ENCODE measurements at regions not wholly inside any gene's neighbourhood (a gene's known extent, or its start where the extent isn't known, plus 50 kb on each side); places are given as distances from the start of the nearest gene placed in this dataset.
"Not testable (repeated sequence)": the region's sequence is repeated elsewhere in the genome, so short reads cannot be mapped to it uniquely, and the experiment has no call there.

DNA sequence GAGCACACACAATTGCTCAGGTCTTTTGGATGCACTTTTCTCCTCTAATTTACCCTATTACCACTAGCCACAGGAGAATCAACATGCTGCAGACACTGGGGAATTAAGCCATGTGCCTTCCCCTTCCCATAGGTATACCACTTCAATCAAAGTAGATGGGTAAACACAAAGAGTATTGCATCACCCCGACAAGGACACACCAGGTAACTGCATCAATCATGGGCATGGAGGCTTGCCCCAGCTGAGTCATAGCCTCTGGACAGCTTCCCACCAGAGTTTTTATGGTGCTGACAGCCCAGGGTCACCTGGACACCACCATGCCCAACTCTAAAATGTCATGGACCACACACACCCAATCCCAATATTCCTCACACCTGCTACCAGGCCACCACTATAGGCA, 197.2 kb upstream of the AR start:
- H3K27me3 ChIP-seq (ENCODE audit: control insufficient read depth, insufficient read depth, low read length): no peaks in the 10 kb centered on the region
- H3K9me3 ChIP-seq (ENCODE audit: control insufficient read depth, insufficient read depth, low read length): peaks cover 42% of the 10 kb centered on the region
- no peak overlapping the region for H3K27ac ChIP-seq (ENCODE audit: low read depth, low read length)
- H3K9ac ChIP-seq (ENCODE audit: low read depth, low read length): no peak overlapping the region
- H3K4me3 ChIP-seq (ENCODE audit: low read depth, low read length): no peak overlapping the region
- no peaks in the 10 kb centered on the region for H3K36me3 ChIP-seq (ENCODE audit: control insufficient read depth, insufficient read depth, low read length)
- no peaks in the 10 kb centered on the region; the same call in 1 of the 2 replicates for H3K4me1 ChIP-seq (ENCODE audit: control insufficient read depth, insufficient read depth, low read length)

- no peaks in the 10 kb centered on the region; the same call in 1 of the 2 replicates for H3K4me1 ChIP-seq (ENCODE audit: control insufficient read depth, insufficient read depth, low read length)
- H3K4me3 ChIP-seq (ENCODE audit: low read depth, low read length): no peak overlapping the region
- H3K9me3 ChIP-seq (ENCODE audit: control insufficient read depth, insufficient read depth, low read length): peaks cover 45% of the 10 kb centered on the region
- no peak overlapping the region for H3K27ac ChIP-seq (ENCODE audit: low read depth, low read length)
- H3K27me3 ChIP-seq (ENCODE audit: control insufficient read depth, insufficient read depth, low read length): no peaks in the 10 kb centered on the region
- H3K9ac ChIP-seq (ENCODE audit: low read depth, low read length): no peak overlapping the region
- H3K36me3 ChIP-seq (ENCODE audit: control insufficient read depth, insufficient read depth, low read length): no peaks in the 10 kb centered on the region
These were observed 196.7 kb upstream of the AR start for GRCh38 chrX:67347145-67347544.

DNA sequence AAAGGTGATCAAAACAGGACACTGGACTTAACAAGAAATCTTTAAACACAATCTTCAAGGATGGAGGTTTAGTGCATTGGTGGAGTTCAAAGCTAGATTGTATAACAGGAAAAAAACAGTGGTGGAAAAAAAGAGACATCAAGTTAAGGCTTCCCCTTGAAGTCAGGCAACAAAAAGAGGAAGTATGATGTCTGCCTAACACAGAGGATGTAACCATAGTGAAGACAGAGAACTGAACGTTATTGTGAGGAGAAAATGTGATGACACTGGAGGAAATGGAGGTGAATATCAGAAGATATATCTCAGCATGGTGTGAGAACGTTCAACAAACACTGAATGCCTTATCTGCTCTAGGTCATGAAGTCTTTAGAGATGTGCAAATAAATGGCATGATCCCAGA, 192.4 kb upstream of the AR start:
- H3K36me3 ChIP-seq (ENCODE audit: control insufficient read depth, insufficient read depth, low read length): no peaks in the 10 kb centered on the region
- peaks cover 49% of the 10 kb centered on the region for H3K9me3 ChIP-seq (ENCODE audit: control insufficient read depth, insufficient read depth, low read length)
- H3K27me3 ChIP-seq (ENCODE audit: control insufficient read depth, insufficient read depth, low read length): no peaks in the 10 kb centered on the region
- no peak overlapping the region for H3K9ac ChIP-seq (ENCODE audit: low read depth, low read length)
- no peaks in the 10 kb centered on the region for H3K4me1 ChIP-seq (ENCODE audit: control insufficient read depth, insufficient read depth, low read length)
- no peak overlapping the region for H3K27ac ChIP-seq (ENCODE audit: low read depth, low read length)
- no peak overlapping the region for H3K4me3 ChIP-seq (ENCODE audit: low read depth, low read length)

DNA sequence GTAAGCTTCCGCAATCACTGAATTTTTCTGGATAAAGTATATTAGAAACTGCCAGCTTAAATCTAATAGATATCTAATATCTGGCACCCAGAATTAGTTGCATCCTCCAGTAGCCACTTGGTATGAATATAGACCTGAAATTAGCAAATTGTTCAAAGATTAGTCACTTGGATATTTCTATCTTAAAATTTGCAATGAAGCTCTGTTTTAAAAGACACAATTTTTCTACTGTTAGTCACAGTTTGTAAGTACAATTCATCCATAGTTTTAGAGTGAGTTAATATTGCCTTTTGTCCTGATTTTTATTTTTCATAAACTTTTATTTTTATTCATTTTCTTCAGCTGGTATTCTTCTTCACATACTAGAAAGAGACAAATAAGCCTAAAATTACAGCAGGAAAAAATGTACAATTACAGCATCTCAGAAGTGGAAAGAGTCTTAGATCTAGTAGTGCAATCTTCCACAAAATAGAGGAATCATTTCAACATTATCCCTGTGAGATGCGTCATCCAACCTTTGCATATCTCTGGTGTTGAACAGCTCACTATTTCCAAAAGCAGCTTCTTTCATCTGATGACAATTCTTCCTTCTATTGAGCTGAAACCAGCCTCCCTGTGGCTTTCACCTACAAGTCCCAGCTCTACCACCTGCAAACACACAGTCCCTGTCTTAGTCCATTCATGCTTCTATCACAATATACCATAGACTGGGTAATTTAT, 190.0 kb upstream of the AR start:
- Histone ChIP-seq H3K9me3 (ENCODE audit: control insufficient read depth, insufficient read depth, low read length) (peaks cover 57% of the 10 kb centered on the region), H3K9ac (ENCODE audit: low read depth, low read length) (no peak overlapping the region), H3K27me3 (ENCODE audit: control insufficient read depth, insufficient read depth, low read length) (no peaks in the 10 kb centered on the region), H3K27ac (ENCODE audit: low read depth, low read length) (no peak overlapping the region), H3K4me1 (ENCODE audit: control insufficient read depth, insufficient read depth, low read length) (no peaks in the 10 kb centered on the region), H3K4me3 (ENCODE audit: low read depth, low read length) (no peak overlapping the region), H3K36me3 (ENCODE audit: control insufficient read depth, insufficient read depth, low read length) (no peaks in the 10 kb centered on the region)

GRCh38 chrX:67361267-67361666, 182.6 kb upstream of the AR start:
- not testable (repeated sequence) for H3K27ac ChIP-seq (ENCODE audit: low read depth, low read length); H3K4me3 ChIP-seq (ENCODE audit: low read depth, low read length); H3K27me3 ChIP-seq (ENCODE audit: control insufficient read depth, insufficient read depth, low read length); H3K4me1 ChIP-seq (ENCODE audit: control insufficient read depth, insufficient read depth, low read length); H3K9ac ChIP-seq (ENCODE audit: low read depth, low read length); H3K36me3 ChIP-seq (ENCODE audit: control insufficient read depth, insufficient read depth, low read length)
- H3K9me3 ChIP-seq (ENCODE audit: control insufficient read depth, insufficient read depth, low read length): peaks cover 49% of the 10 kb centered on the region

DNA sequence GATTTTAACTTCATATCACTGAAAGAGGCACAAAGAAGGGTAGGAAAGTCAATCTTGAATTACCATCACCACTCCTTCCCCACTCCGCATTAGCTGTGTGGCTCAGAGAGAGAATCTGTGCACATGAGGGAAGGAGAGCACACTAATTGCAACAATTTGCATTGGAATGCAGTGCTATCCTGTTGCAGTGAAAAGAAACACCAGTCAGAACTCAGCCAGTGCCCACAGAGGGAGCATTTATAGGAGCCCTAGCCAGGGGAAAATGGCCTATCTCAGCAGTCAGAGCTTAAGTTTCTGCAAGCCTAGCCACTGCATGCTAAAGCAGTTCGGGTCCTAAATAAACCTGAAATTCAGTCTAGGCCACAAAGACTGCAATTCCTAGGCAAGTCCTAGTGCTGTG, 159.4 kb upstream of the AR start:
- Histone ChIP-seq H3K27ac (ENCODE audit: low read depth, low read length) (no peak overlapping the region), H3K27me3 (ENCODE audit: control insufficient read depth, insufficient read depth, low read length) (no peaks in the 10 kb centered on the region), H3K36me3 (ENCODE audit: control insufficient read depth, insufficient read depth, low read length) (no peaks in the 10 kb centered on the region), H3K9ac (ENCODE audit: low read depth, low read length) (no peak overlapping the region), H3K9me3 (ENCODE audit: control insufficient read depth, insufficient read depth, low read length) (peaks cover 48% of the 10 kb centered on the region), H3K4me1 (ENCODE audit: control insufficient read depth, insufficient read depth, low read length) (no peaks in the 10 kb centered on the region), H3K4me3 (ENCODE audit: low read depth, low read length) (no peak overlapping the region; the same call in 1 of the 2 replicates)

GRCh38 chrX:67408423-67409079, 135.3 kb upstream of the AR start:
- no peaks in the 10 kb centered on the region for H3K36me3 ChIP-seq (ENCODE audit: control insufficient read depth, insufficient read depth, low read length)
- H3K9ac ChIP-seq (ENCODE audit: low read depth, low read length): no peak overlapping the region
- H3K9me3 ChIP-seq (ENCODE audit: control insufficient read depth, insufficient read depth, low read length): peaks cover 48% of the 10 kb centered on the region
- no peaks in the 10 kb centered on the region for H3K27me3 ChIP-seq (ENCODE audit: control insufficient read depth, insufficient read depth, low read length)
- H3K27ac ChIP-seq (ENCODE audit: low read depth, low read length): no peak overlapping the region
- no peaks in the 10 kb centered on the region for H3K4me1 ChIP-seq (ENCODE audit: control insufficient read depth, insufficient read depth, low read length)
- H3K4me3 ChIP-seq (ENCODE audit: low read depth, low read length): no peak overlapping the region

- no peak overlapping the region for H3K9ac ChIP-seq (ENCODE audit: low read depth, low read length)
- H3K4me3 ChIP-seq (ENCODE audit: low read depth, low read length): peak overlapping the region; percentile 32; the same call in 1 of the 2 replicates
- no peak overlapping the region for H3K27ac ChIP-seq (ENCODE audit: low read depth, low read length)
- no peaks in the 10 kb centered on the region for H3K27me3 ChIP-seq (ENCODE audit: control insufficient read depth, insufficient read depth, low read length)
- H3K36me3 ChIP-seq (ENCODE audit: control insufficient read depth, insufficient read depth, low read length): no peaks in the 10 kb centered on the region
- H3K4me1 ChIP-seq (ENCODE audit: control insufficient read depth, insufficient read depth, low read length): no peaks in the 10 kb centered on the region
- H3K9me3 ChIP-seq (ENCODE audit: control insufficient read depth, insufficient read depth, low read length): peaks cover 50% of the 10 kb centered on the region
These were observed 127.9 kb upstream of the AR start for GRCh38 chrX:67415937-67416336.

DNA sequence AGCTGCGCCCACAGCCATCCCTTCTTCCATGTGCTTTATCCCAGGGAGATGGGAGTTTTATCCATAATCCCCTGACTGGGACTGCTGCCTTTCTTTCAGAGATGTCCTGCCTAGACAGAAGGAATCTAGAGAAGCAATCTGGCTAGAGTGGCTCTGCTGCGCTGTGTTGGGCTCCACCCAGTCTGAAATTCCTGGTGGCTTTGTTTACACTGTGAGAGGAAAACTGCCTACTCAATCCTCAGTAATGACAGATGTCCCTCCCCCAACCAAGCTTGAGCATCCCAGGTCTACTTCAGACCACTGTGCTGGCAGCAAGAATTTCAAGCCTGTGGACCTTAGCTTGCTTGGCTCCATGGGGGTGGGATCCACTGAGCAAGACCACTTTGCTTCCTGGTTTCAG, 116.9 kb upstream of the AR start:
- H3K27me3 ChIP-seq (ENCODE audit: control insufficient read depth, insufficient read depth, low read length): no peaks in the 10 kb centered on the region
- H3K9ac ChIP-seq (ENCODE audit: low read depth, low read length): no peak overlapping the region
- H3K27ac ChIP-seq (ENCODE audit: low read depth, low read length): no peak overlapping the region
- H3K9me3 ChIP-seq (ENCODE audit: control insufficient read depth, insufficient read depth, low read length): peaks cover 52% of the 10 kb centered on the region
- no peaks in the 10 kb centered on the region for H3K4me1 ChIP-seq (ENCODE audit: control insufficient read depth, insufficient read depth, low read length)
- H3K36me3 ChIP-seq (ENCODE audit: control insufficient read depth, insufficient read depth, low read length): no peaks in the 10 kb centered on the region
- H3K4me3 ChIP-seq (ENCODE audit: low read depth, low read length): no peak overlapping the region

GRCh38 chrX:67435536-67435935, 108.3 kb upstream of the AR start:
- H3K9me3 ChIP-seq (ENCODE audit: control insufficient read depth, insufficient read depth, low read length): peaks cover 38% of the 10 kb centered on the region
- no peak overlapping the region for H3K4me3 ChIP-seq (ENCODE audit: low read depth, low read length)
- no peaks in the 10 kb centered on the region for H3K27me3 ChIP-seq (ENCODE audit: control insufficient read depth, insufficient read depth, low read length)
- no peak overlapping the region for H3K9ac ChIP-seq (ENCODE audit: low read depth, low read length)
- no peaks in the 10 kb centered on the region for H3K4me1 ChIP-seq (ENCODE audit: control insufficient read depth, insufficient read depth, low read length)
- no peak overlapping the region for H3K27ac ChIP-seq (ENCODE audit: low read depth, low read length)
- no peaks in the 10 kb centered on the region for H3K36me3 ChIP-seq (ENCODE audit: control insufficient read depth, insufficient read depth, low read length)

GRCh38 chrX:67436867-67437266, 107.0 kb upstream of the AR start:
- H3K27ac ChIP-seq (ENCODE audit: low read depth, low read length): no peak overlapping the region
- H3K27me3 ChIP-seq (ENCODE audit: control insufficient read depth, insufficient read depth, low read length): no peaks in the 10 kb centered on the region
- H3K4me1 ChIP-seq (ENCODE audit: control insufficient read depth, insufficient read depth, low read length): no peaks in the 10 kb centered on the region
- no peak overlapping the region for H3K9ac ChIP-seq (ENCODE audit: low read depth, low read length)
- peaks cover 30% of the 10 kb centered on the region for H3K9me3 ChIP-seq (ENCODE audit: control insufficient read depth, insufficient read depth, low read length)
- H3K36me3 ChIP-seq (ENCODE audit: control insufficient read depth, insufficient read depth, low read length): no peaks in the 10 kb centered on the region
- H3K4me3 ChIP-seq (ENCODE audit: low read depth, low read length): no peak overlapping the region

Data from HUES48 (cell line).